ENCODE measurements at regions not wholly inside any gene's neighbourhood (a gene's known extent, or its start where the extent isn't known, plus 50 kb on each side); places are given as distances from the start of the nearest gene placed in this dataset.

GRCh38 chr10:113287592-113287991 lies 265.3 kb upstream of the HABP2 start:
- intact Hi-C loops (cut with micrococcal nuclease) = no loop called here

GRCh38 chr10:113290137-113290536 lies 262.7 kb upstream of the HABP2 start:
- intact Hi-C loops (cut with micrococcal nuclease) = no loop called here

DNA sequence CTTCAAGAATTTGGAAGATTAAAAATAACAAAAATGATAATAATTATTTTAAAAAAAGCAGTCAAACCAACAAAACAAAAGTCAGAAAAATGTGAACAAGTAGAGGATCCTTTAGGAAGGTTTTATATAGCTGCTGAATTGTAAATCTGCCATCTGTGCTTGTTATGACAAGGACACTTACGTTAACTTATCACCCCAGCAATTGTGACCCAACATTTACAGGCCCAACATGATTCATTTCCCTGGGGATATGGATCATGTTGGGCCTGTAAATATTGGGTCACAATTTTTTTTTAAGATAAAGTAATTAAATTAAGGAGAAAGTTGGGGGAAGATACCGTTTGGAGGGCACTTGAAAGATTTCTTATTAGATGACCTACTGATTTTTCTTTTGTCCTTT lies 261.4 kb upstream of the HABP2 start:
- intact Hi-C loops (cut with micrococcal nuclease) = no loop called here

- intact Hi-C loops (cut with micrococcal nuclease) = no loop called here
These were observed 260.8 kb upstream of the HABP2 start for GRCh38 chr10:113292086-113292485.

DNA sequence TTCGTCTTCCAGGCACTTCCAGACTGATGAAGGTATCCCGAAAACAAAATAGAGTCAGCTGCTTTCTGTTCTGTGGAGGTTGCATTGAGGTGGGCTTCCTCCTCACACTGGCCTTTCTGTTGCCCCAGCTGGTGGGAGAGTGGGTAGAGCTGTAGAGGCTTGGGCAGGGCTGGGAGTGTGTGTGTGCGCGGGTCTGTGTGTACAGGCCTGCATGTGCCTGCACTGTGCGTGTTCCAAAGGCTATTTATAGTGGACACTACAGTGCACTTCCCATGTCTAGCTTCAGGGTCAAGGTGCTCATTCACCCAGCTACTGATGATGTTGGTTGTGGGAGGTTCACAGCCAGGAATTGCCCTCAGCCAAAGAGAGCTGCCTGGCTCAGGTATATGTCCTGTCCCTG lies 260.1 kb upstream of the HABP2 start:
- intact Hi-C loops (cut with micrococcal nuclease) = no loop called here

GRCh38 chr10:113293167-113293566 lies 259.7 kb upstream of the HABP2 start:
- intact Hi-C loops (cut with micrococcal nuclease) = no loop called here

- intact Hi-C loops (cut with micrococcal nuclease) = no loop called here
These were observed 258.0 kb upstream of the HABP2 start for GRCh38 chr10:113294868-113295267.

- intact Hi-C loops (cut with micrococcal nuclease) = no loop called here
These were observed 255.6 kb upstream of the HABP2 start for GRCh38 chr10:113297226-113297625.

DNA sequence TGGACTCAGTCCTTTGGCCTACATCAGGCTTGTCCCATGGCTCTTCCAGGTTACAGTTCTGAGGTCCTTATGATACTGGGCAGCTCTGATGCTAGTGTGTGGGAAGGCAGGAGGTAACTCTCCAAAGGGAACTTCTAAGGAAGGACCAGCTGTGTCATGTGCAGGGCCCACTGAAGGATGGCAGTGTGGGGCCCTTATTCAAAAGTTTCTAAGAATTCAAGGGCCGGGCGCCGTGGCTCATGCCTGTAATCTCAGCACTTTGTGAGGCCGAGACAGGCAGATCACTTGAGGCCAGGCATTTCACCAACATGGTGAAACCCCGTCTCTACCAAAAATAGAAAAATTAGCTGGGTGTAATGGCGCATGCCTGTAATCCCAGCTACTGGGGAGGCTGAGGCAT lies 254.2 kb upstream of the HABP2 start:
- intact Hi-C loops (cut with micrococcal nuclease) = no loop called here

DNA sequence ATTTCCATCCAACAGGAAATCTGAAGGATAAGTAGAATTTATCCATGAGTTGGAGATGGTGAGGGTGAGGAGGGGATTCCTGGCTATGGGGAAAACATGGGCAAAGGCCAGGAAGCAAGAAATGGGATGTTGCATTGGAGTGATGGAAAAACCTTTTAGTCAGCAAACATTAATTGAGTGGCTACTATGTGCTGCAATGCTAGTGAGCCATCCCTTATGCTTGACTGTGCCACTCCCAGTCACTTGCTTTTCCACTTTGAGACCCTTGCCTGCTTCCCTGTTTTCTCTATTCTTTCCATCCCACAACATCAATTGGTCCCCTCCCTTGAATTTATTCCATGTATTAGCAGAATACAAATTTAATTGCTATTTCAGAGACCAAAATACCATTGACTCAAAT lies 252.7 kb upstream of the HABP2 start:
- intact Hi-C loops (cut with micrococcal nuclease) = no loop called here

GRCh38 chr10:113300617-113301016 lies 252.2 kb upstream of the HABP2 start:
- intact Hi-C loops (cut with micrococcal nuclease) = no loop called here

DNA sequence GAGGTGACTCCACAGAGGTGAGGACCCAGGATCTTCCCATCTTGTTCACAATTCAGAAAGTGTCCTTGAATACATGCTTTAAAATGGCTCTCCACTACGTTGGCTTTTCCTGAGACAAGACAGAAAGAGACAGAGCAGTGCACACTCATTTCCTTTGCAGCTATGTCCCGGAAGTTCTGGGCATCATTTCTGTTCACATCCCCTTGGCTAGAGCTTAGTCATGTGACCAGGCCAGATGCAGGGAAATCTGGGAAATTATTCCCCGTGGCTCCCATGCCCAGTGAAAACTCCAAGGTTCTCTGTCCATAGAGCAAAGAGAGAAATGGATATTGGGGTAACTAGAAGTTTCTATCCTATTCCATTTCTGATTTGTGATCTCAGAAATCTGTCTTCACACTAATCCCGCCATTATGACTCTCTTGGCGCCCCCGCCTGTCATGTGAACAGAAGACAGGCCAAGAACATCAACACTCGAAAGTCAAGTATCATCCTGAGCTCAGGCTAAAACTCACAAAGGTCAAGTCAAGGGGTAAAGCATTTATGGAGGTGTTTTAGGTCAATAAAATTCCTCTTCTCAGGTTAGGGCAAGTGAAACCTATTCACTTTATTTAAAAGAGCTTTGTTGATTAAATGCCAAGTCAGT lies 251.4 kb upstream of the HABP2 start:
- intact Hi-C loops (cut with micrococcal nuclease) = no loop called here

- intact Hi-C loops (cut with micrococcal nuclease) = no loop called here
These were observed 250.8 kb upstream of the HABP2 start for GRCh38 chr10:113302062-113302461.

- intact Hi-C loops (cut with micrococcal nuclease) = no loop called here
These were observed 249.2 kb upstream of the HABP2 start for GRCh38 chr10:113303544-113304146.

- intact Hi-C loops (cut with micrococcal nuclease) = no loop called here
These were observed 248.1 kb upstream of the HABP2 start for GRCh38 chr10:113304726-113305125.

GRCh38 chr10:113305871-113306270 lies 247.0 kb upstream of the HABP2 start:
- intact Hi-C loops (cut with micrococcal nuclease) = no loop called here

GRCh38 chr10:113309791-113310190 lies 243.1 kb upstream of the HABP2 start:
- intact Hi-C loops (cut with micrococcal nuclease) = no loop called here

- intact Hi-C loops (cut with micrococcal nuclease) = no loop called here
These were observed 242.5 kb upstream of the HABP2 start for GRCh38 chr10:113310347-113310746.

- intact Hi-C loops (cut with micrococcal nuclease) = no loop called here
These were observed 239.7 kb upstream of the HABP2 start for GRCh38 chr10:113313048-113313602.

- intact Hi-C loops (cut with micrococcal nuclease) = no loop called here
These were observed 239.1 kb upstream of the HABP2 start for GRCh38 chr10:113313722-113314121.

GRCh38 chr10:113316506-113316905 lies 236.3 kb upstream of the HABP2 start:
- intact Hi-C loops (cut with micrococcal nuclease) = no loop called here

DNA sequence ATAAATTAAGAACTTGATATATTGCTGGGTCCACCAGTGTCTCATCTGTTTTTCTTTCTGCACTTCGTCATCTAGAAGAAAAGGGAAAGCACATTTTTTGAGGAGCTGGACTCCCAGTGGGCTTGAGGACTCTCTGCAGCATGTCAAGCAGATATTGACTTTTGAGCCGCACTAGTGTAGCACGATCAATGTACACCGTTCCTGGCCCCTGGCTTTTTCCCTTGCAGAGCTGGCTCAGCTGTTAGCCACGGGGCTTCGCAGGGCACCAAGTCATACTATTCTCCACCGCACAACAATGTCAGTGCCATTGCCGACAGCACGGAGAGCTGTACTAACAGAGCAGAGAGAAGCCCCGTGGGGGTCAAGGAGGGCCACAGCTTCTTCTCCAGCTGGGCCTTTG lies 235.4 kb upstream of the HABP2 start:
- intact Hi-C loops (cut with micrococcal nuclease) = no loop called here

GRCh38 chr10:113319479-113319878 lies 233.4 kb upstream of the HABP2 start:
- intact Hi-C loops (cut with micrococcal nuclease) = no loop called here

All from T-helper 2 cell treated with Interferon-gamma antibody and Interleukin-4, amounts not matched to agents 100 ng/mL and 5 ng/mL, for 36 hours (primary cell).